COLO668 (cell line): ENCODE measurements at regions not wholly inside any gene's neighbourhood (a gene's known extent, or its start where the extent isn't known, plus 50 kb on each side); places are given as distances from the start of the nearest gene placed in this dataset.
A peak's percentile ranks its signal among the peaks of the same experiment; 100 is the strongest.
"Not testable (repeated sequence)": the region's sequence is repeated elsewhere in the genome, so short reads cannot be mapped to it uniquely, and the experiment has no call there.

Experiments
- DNase-seq: peaks from one replicate; lab custom pipeline; 2025; ENCODE audit not compliant: unreplicated experiment; lab: John Stamatoyannopoulos, UW

DNA sequence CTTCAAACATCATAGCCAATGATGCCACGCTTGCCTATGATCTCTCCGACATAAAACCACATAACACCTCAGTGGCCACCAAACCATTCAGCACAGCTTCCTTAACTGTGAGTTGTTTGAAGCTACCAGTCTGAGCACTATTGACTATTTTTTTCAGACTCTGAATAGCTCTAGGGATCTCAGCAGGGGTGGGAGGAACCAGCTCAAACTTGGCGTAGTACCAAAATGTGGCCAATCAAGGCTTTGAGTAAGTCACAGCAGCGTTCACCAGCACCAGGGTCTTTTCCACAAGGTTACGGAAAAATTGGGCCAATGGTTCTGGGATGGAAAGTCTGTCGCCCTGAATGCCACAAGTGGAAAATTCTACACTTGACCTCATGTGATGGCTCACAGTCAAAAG, 70.6 kb downstream of the SMPDL3A start:
- DNase-seq: no peak

DNA sequence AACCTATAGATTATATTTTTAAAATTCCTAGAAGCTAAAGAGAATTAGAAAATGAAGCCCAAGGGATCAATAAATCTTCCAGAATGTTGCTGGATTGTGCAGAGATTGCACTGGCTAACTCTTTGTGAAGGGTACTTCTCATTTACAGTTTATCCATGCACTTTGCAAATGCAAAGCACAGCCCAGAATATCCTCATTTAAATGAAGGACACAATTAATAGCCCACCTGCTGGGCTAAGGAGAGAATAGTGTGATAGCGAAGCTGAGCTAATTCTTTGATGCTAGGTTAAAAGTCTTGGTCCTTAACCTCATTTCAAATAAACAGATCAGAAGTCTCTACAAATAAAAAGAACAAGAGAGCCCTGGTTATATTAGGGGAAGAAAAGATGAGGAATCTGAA, 72.5 kb downstream of the SMPDL3A start:
- DNase-seq: no peak

DNA sequence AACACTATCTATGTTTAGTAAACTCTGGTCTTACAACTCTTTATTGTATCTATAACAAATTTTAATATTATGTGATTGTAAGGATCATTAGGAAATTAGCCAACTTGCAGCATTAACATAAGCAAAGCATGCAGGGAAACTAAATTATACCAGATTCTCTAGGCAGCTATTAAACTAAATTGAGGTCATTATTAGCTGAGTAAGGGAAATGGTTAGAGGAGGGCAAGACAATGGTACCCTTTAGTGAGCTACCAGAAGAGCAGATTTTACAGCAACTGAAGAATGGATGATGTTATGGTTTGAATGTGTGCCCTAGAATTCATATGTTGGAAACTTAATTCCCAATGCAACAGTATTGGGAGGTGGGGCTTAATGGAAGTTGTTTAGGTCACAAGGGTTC, 79.1 kb downstream of the SMPDL3A start:
- DNase-seq: no peak

DNA sequence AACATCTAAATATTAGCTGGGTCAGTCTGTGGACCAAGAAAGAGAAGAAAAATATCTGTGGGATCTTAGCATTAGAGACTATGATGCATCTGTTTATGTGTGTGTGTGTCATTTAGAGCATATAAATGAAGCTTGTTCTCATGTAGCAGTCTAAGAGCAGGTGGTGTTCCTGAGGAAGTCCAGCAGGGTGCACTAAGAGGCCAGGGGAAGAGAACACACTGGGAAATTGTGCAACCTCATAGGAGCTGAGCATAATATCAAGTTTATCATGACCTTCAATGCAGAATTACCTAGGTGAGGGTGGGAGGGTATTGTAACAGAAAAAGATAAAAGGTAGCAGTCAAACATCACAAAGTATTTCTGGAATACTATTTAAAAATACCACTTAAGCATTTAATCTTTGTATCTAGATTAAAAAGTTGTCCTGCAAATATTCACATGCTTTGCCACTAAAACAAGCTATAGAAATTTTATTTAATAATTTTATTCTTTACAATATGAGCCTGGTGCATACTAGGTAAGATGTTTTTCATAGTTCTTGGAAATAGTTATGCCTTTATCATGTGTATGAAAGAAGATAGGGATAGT, 80.5 kb downstream of the SMPDL3A start:
- peak; percentile 34 for DNase-seq

DNA sequence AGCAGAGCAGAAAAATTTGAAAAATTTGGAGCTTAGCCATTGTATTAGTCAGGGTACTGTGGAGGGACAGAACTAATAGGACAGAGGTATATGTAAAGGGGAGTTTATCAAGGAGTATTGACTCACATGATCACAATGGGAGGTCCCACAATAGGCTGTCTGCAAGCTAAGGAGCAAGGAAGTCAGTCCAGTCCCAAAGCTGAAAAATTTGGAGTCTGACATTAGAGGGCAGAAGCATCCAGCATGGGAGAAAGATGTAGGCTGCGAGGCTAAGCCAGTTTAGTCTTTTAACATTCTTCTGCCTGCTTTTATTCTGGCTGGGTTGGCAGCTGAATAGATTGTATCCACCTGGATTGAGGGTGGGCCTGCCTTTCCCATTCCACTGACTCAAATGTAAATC, 82.0 kb downstream of the SMPDL3A start:
- DNase-seq: no peak

DNA sequence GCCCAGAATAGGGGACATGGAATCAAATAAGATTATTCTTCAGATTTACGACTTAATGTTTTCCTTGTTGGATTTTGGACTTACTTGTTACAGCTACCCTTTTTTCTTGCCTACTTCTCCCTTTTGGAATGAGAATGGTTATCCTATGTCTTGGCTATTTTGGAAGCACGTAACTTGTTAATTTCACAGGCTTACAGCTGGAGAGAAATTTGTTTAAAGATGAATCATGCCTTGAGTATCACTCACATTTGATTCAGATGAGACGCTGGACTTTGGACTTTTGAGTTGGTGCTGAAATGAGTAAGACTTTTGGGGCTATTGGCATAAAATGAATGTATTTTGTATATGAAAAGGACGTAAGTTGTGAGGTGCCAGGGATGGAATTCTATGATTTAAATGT, 83.3 kb downstream of the SMPDL3A start:
- DNase-seq: no peak

DNA sequence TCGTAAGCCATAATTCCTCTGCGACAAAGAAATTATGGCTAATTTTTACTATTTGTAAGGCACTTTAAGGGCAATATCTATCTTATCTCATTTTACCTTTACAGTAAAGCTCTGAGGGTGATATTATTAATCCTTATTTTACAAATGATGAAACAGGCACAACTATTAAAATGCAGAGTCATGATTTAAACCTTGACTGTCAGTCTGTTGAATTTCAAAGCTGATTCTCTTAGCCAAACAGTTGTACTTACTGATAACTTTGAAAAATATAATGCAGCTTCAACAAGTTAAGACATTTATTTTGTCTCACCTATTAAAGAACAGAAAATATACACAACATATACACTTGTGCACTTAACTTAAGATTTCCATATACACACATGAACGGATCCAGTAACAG, 88.2 kb downstream of the SMPDL3A start:
- no peak for DNase-seq

DNA sequence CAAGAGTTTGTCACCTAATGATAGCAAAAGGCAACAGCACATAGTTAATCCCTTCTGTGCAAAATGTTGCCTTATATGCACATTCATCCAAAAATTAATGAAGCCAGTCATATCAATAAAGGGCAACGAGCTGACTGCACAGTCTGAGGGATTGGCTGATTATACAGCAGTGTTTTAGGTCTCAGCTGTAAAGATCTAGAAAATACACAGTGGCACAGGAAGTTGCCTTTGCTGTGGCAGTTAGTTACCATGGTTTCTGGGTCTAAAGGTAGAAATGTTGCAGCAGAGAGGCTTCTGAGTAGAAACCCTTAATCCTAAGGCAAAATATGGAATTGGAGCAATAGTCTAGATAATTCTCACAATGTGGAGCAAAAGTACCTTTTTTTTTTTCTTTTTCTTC, 89.7 kb downstream of the SMPDL3A start:
- no peak for DNase-seq

DNA sequence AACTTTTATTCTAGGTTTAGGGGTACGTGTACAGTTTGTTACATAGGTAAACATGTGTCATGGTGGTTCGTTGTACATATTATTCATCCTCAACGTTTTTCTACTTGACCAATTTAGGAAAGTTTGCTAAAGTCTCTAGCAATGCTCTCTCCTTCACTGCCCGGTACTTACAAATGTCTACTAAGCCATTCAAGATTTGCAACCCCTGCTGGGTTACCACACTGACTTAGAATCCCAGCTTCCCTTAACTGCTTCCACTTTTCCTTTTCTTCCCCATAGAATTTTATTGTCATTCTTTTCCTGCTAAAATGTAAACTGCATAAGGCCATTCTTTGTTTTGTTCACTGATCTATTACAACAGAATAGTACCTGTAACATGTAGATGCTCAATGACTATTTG, 97.4 kb downstream of the SMPDL3A start:
- no peak for DNase-seq

DNA sequence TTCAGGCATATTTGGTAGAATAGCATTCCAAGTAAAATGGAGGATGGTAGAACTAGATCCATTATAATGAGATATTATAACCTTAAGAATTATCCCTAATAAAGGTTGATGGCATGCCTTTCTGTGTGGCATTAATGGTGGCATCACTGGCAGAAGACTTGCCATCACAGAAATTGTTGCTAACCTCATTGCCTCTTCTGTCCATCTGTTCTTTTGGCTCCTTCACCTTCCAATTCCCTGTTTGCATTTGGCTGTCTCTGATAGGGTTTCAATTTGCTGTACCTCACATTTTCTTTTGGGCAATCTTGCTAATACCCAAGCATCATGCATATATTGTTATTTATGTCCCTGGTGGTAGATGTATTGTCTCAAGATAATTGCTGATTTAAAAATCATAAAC, 98.9 kb downstream of the SMPDL3A start:
- DNase-seq: no peak

DNA sequence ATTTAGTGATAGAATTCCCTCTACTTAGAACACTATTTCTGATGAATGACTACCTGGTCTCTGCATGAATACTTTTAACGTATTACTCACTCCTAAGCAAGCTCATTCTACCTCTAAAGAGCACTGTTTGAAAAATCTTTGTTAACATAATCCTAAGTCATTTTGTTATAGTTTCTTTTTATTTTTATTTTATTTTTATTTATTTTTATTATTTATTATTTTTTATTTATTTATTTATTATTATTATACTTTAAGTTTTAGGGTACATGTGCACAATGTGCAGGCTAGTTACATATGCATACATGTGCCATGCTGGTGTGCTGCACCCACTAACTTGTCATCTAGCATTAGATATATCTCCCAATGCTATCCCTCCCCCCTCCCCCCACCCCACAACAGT, 99.6 kb downstream of the SMPDL3A start:
- not testable (repeated sequence) for DNase-seq

DNA sequence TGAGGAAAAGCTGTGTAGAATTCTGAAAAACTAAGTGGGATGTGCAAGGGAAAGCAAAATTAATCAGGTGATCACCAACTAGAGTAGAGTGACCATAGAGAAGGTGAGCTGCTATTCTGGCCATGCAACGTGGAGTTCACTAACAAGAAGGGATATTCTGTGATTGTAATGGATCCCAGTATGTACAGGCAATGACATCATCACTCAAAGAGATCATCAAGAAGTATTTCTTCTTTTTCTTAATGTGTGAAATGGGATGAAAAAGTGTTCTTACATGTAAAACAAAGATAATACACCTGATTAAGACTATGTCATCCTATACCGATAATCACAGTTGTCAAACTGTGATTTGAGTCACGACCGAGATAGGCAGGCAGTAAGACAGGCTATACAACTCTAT, 101.2 kb downstream of the SMPDL3A start:
- DNase-seq: no peak

DNA sequence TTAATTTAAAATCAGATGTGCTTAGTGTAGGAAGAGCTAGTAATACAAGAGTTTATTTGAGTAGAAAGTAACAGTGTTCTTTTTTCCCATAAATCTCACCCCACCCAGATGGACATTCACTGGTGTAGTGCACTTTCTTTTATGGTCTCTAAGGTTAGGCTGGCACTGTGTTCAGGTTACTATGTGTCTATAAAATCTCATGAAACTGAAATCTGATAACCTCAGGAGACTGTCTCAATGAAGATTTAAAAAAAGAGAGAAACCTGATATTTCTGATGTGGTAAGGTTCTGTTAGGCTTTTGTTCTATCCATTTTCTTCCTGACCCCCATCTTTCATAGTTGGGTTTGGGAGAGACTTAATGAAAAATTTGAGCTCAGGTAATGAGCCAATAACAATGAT, 101.2 kb upstream of the CLVS2 start:
- DNase-seq: no peak

DNA sequence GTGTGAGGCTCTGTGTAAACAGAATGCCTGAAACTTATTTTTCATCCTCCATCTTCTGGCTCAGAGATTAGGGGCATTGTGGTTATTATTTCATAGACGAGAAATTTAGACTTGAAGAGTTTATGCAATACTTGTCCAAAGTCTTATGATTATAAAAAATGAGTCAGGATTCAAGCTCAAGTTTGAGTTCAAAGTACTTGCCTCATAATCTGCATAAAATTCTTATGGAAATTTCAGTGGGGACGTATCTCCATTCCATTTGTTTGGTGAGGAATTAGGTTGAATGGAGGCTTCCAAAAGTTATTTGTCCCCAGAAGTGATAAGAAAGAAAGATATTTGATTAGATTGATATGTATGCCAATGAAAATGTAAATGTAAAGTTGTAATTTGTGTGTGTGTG, 93.7 kb upstream of the CLVS2 start:
- DNase-seq: no peak

DNA sequence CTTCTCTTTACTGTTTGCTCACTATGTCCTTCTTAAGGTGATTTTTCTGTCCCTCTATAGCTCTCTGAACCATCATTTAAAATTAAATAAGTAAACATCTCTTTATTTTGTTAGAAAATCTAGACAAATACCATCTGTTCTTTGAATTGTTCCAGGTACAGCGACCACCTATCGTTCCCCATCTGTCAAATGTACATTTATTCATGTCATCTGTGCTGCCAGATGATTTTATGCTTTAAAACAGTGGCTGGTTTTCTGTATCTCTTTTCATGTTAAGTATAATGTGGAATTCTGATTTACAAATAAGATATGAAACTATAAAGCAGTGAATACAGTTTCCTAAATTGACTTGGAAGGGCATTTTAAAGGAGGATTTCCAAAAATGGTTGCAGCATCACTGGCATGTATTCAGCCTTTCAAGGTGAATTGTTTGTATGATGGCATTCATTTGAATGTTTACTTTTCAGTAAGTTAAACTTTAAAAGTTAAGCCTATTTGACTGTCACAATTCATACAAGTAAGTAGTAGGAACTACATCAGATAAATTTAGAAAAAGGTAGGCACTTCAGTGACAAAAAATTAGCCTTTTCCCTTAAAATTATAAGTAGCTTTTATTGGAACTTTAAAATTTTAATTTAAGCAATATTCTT, 92.6 kb upstream of the CLVS2 start:
- DNase-seq: no peak

DNA sequence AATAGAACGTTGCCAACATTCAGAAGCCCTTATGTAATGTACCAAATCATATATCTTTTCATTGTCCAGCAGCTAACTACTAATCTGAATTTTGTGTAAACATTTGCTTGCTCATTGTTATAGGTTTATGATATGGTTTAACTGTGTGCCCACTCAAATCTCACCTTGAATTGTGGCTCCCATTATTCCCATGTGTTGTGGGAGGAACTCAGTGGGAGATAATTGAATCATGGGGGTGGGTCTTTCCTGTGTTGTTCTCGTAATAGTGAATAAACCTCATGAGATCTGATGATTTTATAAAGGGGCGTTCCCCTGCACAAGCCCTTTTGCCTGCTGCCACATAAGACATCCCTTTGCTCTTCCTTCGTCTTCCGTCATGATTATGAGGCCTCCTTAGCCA, 91.9 kb upstream of the CLVS2 start:
- DNase-seq: no peak

DNA sequence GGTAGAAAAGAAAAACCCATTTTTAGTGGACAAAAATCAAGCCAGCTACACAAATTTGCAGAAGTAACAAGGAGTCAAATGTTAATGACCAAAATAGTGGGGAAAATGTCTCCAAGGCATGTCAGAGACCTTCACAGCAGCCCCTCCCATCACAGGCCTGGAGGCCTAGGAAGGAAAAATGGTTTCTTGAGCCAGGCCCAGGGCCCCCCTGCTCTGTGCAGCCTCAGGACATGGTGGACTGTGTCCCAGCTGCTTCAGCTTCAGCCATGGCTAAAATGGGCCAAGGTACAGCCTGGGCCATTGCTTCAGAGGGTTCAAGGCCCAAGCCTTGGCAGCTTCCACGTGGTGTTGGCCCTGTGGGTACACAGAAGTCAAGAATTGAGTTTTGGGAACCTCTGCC, 82.5 kb upstream of the CLVS2 start:
- no peak for DNase-seq

DNA sequence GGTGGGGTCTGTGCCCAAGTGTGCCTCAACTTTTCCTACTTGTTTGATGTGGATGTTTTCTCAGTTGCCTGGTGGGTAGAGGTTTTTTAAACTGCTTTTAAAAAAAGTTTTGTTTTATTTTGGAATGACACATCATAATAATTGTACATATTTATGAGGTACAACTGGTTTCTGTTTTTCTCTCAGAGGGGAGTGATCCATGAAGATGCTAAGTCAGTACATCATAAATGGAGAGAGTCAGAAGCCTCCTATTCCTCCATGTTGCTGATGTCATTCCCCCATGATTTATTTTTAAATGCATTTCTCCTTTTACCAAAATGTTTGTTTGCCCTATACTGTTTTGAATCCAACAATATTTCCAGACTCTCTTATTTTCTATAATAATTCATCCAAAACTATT, 77.3 kb upstream of the CLVS2 start:
- no peak for DNase-seq

DNA sequence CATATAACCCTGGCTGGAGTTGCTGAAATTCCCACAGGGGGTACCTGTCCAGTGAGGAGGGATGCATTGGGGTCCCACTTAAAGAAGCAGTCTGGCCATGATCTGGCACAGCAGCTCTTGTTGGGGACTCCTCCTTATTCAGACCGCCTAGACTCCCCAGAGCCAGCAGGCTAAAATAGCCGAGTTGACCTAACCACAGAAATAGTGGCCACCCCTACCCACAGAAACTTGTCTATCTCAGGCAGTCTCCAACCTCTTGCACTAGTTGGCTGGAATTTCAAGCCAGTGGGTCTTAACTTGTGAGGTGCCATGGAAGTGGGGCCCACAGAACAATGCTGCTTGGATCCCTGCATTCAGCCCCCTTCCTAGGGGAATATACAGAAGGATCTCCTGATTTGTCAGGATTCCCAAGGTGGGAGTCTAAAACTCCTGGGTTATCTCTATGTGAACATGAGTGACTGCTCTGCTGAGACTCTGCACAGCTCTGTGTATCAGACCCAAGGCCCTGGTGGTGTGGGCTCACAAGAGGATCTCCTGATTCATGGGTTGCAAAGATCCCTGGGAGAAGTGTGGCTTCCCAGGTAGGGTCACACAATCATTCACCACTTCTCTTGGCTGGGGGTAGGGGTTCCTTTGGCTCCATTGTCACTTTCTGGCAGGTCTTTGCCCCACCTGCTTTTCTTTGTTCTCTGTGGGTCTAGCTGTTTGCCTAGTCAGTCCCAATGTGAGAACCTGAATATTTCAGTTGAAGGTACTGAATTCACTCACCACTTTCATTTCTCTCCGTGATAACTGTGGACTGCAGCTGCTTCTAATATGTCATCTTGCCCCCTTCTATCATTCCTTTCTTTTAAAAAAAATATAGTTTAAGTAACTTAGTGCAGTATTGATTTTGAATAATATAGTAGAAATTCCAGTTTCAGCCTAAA, 65.5 kb upstream of the CLVS2 start:
- no peak for DNase-seq

DNA sequence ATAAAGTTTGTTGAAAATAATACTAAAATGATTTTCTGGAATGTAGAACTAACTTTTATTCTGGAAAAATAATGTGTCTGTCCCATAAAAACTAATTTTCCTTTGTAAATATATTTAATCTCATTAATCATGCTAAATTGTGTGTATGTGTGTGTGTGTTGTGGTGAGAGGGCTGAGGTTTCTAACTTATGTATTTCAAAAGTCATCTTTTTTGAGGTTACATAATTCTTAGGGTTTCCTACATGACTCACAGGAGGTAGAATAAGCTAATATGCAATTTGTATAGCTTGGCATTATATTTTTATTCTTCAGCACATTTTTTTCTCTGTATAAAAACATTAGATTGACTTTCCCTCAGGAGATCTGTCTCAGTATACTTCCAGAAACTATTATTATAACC, 64.1 kb upstream of the CLVS2 start:
- DNase-seq: no peak

DNA sequence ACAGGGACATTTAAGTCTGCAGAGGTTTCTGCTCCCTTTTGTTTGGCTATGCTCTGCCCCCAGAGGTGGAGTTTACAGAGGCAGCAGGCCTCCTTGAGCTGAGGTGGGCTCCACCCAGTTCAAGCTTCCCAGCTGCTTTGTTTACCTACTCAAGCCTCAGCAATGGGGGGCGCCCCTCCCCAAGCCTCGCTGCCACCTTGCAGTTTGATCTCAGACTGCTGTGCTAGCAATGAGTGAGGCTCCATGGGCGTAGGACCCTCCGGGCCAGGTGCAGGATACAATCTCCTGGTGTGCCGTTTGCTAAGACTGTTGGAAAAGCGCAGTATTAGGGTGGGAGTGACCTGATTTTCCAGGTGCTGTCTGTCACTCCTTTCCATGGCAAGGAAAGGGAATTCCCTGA, 51.1 kb upstream of the CLVS2 start:
- DNase-seq: not testable (repeated sequence)
